ENCODE measurements at regions not wholly inside any gene's neighbourhood (a gene's known extent, or its start where the extent isn't known, plus 50 kb on each side); places are given as distances from the start of the nearest gene placed in this dataset.

- Histone ChIP-seq H3K14ac (ENCODE audit: insufficient read length) (no peak overlapping the region), H3K27me3 (replicated peaks in 1 of 4; ENCODE audit: control insufficient read depth in 3 of 4, extremely low read depth in 1 of 4, insufficient read depth in 3 of 4, low read length in 3 of 4) (no peaks in the 10 kb centered on the region; a peak in 1 of 7 replicates), H3K23ac (ENCODE audit: insufficient read length) (no peak overlapping the region), H3K27ac (ENCODE audit: low read depth, low read length) (no peak overlapping the region), H2BK120ac (replicated peaks; ENCODE audit: low read depth, low read length) (no peak overlapping the region), H2AK5ac (ENCODE audit: low read depth, low read length) (no peak overlapping the region), H4K5ac (ENCODE audit: insufficient read length, low read depth, low read length) (no peak overlapping the region), H3K79me1 (ENCODE audit: low read depth, low read length) (no peaks in the 10 kb centered on the region), H3K9me3 (ENCODE audit: insufficient read depth in 2 of 2, low read depth in 1 of 2, low read length in 1 of 2) (no peaks in the 10 kb centered on the region), H3K79me2 (ENCODE audit: control insufficient read depth in 1 of 2, insufficient read depth in 2 of 2, low read length in 2 of 2) (no peaks in the 10 kb centered on the region), H3K4ac (replicated peaks; ENCODE audit: insufficient read length, low read depth, low read length) (no peak overlapping the region), H2BK12ac (ENCODE audit: low read depth, low read length) (no peak overlapping the region), H4K91ac (replicated peaks; ENCODE audit: insufficient read length, low read length) (no peak overlapping the region), H3K23me2 (ENCODE audit: low read depth, low read length) (no peaks in the 10 kb centered on the region), H2AFZ (ENCODE audit: low read length) (no peak overlapping the region), H4K20me1 (replicated peaks in 1 of 2; ENCODE audit: control insufficient read depth in 1 of 2, insufficient read depth in 2 of 2, low read length in 2 of 2) (no peaks in the 10 kb centered on the region), H3K4me3 (ENCODE audit: extremely low read depth in 1 of 4, insufficient read depth in 2 of 4, low read depth in 3 of 4, low read length in 4 of 4) (no peak overlapping the region), H2BK20ac (ENCODE audit: low read length) (no peak overlapping the region), H2BK5ac (ENCODE audit: low read depth, low read length) (no peak overlapping the region), H3K4me2 (ENCODE audit: insufficient read depth in 1 of 2, low read depth in 2 of 2, low read length in 2 of 2) (no peak overlapping the region), H2BK15ac (ENCODE audit: low read length) (no peak overlapping the region), H3K4me1 (replicated peaks in 1 of 4; ENCODE audit: control insufficient read depth in 3 of 4, insufficient read depth in 4 of 4, low read length in 3 of 4) (peaks cover 0 to 4% (median 1%) of the 10 kb centered on the region in 4 experiments; a peak in 3 of 7 replicates), H3K36me3 (ENCODE audit: control insufficient read depth in 2 of 4, insufficient read depth in 4 of 4, low read length in 3 of 4) (no peaks in the 10 kb centered on the region), H3K18ac (ENCODE audit: extremely low read depth, low read length) (no peak overlapping the region), H3K56ac (replicated peaks; ENCODE audit: insufficient read length, low read depth, low read length) (no peak overlapping the region), H3K9ac (replicated peaks in 1 of 4; ENCODE audit: extremely low read depth in 1 of 4, low read depth in 3 of 4, low read length in 3 of 4) (no peak overlapping the region), H4K8ac (ENCODE audit: extremely low read depth, insufficient read depth, low read length) (no peak overlapping the region)
- ChIA-PET POLR2A (ENCODE audit: partially characterized antibody) (no interaction called here), CTCF (ENCODE audit: partially characterized antibody) (no interaction called here)
- DNase-seq (ENCODE audit: low read depth in 1 of 2, low spot score in 2 of 2): peak in 1 of 2 experiments; percentile 14
- WGBS, 2 experiments (ENCODE audit: extremely low coverage in 1 of 2, insufficient coverage in 1 of 2, insufficient read length in 1 of 2, insufficient replicate concordance in 2 of 2, low coverage in 1 of 2, low lambda C conversion rate in 2 of 2, missing lambda C conversion rate in 1 of 2): 94% methylated on average over 2 of the region's 4 CpGs; no CpG with 5 or more reads in 1 of the 2 experiments
- no peak for FAIRE-seq
- TF ChIP-seq RFX5 (IDR thresholded peaks at IDR 0.05; ENCODE audit: borderline replicate concordance, low read depth, low read length) (no peak), FOSL1 (IDR thresholded peaks at IDR 0.05; ENCODE audit: insufficient read depth, low read depth, low read length) (no peak), CREB1 (IDR thresholded peaks at IDR 0.05) (no peak), SUZ12 (IDR thresholded peaks at IDR 0.05; ENCODE audit: low read length) (no peak), SIX5 (IDR thresholded peaks at IDR 0.05; ENCODE audit: low read depth, low read length) (no peak), SAP30 (IDR thresholded peaks at IDR 0.05; ENCODE audit: insufficient read depth, insufficient replicate concordance, low read length) (no peak), TCF12 (IDR thresholded peaks at IDR 0.05; ENCODE audit: low read depth, low read length) (no peak)
Observed at GRCh38 chr19:31781542-31781941, 432.3 kb upstream of the TSHZ3 start.
